Karpas-422 (cell line): ENCODE measurements at regions not wholly inside any gene's neighbourhood (a gene's known extent, or its start where the extent isn't known, plus 50 kb on each side); places are given as distances from the start of the nearest gene placed in this dataset.

ENCODE experiments used
- DNase-seq: peaks from one replicate; pipeline ENCODE4 v3.0.0-alpha.2; 2015
- H2AFZ ChIP-seq: fragments of 200-600 bp; sonication (generic); 2 replicates; pipeline ENCODE4 v1.6.1; 2014; ENCODE audit warnings: antibody characterized with exemption, low read length, mixed read lengths
- H3K27ac ChIP-seq: fragments of 200-600 bp; sonication (generic); 2 replicates; pipeline ENCODE4 v1.5.1; 2014; ENCODE audit warnings: mild to moderate bottlenecking, low read length, moderate library complexity
- H3K27me3 ChIP-seq: fragments of 200-600 bp; sonication (generic); 2 replicates; pipeline ENCODE4 v1.6.1; 2014; ENCODE audit warnings: low read length, mixed read lengths
- H3K36me3 ChIP-seq: fragments of 200-600 bp; sonication (generic); 2 replicates; pipeline ENCODE4 v1.6.1; 2014; ENCODE audit warnings: low read length, mixed read lengths; ENCODE audit not compliant: insufficient read depth
- H3K4me1 ChIP-seq: fragments of 200-600 bp; sonication (generic); 2 replicates; pipeline ENCODE4 v1.6.1; 2014; ENCODE audit warnings: mild to moderate bottlenecking, low read length, mixed read lengths
- H3K4me2 ChIP-seq: fragments of 200-600 bp; sonication (generic); 2 replicates; pipeline ENCODE4 v1.6.1; 2014; ENCODE audit warnings: low read length, low read depth, mild to moderate bottlenecking; ENCODE audit not compliant: poor library complexity, severe bottlenecking
- H3K4me3 ChIP-seq: fragments of 200-600 bp; sonication (generic); 2 replicates; pipeline ENCODE4 v1.5.1; 2014; ENCODE audit warnings: mild to moderate bottlenecking, antibody characterized with exemption, low read length, mixed read lengths
- H3K79me2 ChIP-seq: fragments of 200-600 bp; sonication (generic); 2 replicates; pipeline ENCODE4 v1.6.1; 2014; ENCODE audit warnings: mild to moderate bottlenecking, low read length, mixed read lengths
- H3K9ac ChIP-seq: fragments of 200-600 bp; sonication (generic); 2 replicates; pipeline ENCODE4 v1.6.0; 2014; ENCODE audit warnings: low read length
- H3K9me2 ChIP-seq: fragments of 200-600 bp; sonication (generic), shearing (Covaris generic); replicated peaks from 2 replicates; pipeline ENCODE4 v1.6.0; 2014; ENCODE audit warnings: mild to moderate bottlenecking, low read length, moderate library complexity; ENCODE audit not compliant: insufficient read depth
- H3K9me3 ChIP-seq: fragments of 300-700, 200-600 bp; sonication (generic); 2 replicates; pipeline ENCODE4 v1.6.1; 2014; ENCODE audit warnings: low read length, mixed read lengths
- H4K20me1 ChIP-seq: fragments of 200-600 bp; sonication (generic); 2 replicates; pipeline ENCODE4 v1.6.1; 2014; ENCODE audit warnings: mild to moderate bottlenecking, antibody characterized with exemption, low read length, low read depth; ENCODE audit not compliant: insufficient read depth

DNA sequence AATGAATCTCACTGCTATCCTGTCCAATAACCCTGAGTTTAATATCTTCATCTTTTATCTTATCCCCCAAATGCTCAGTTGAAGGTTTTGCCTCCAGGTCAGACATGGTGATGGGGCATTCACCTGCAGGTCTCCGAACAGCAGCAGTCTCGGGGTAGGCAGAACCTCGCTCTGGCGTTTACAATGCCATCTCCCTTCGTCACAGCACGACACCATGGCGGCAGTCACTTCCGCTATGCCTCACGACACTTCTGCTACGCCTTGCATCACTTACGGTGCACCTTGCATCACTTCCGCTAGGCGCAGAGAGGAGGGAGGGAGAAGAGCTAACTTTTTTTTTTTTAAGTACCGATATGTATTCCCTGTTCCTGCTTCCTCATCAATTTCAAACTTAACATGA lies 194.9 kb downstream of the BCAS1 start:
- Histone ChIP-seq H3K36me3 (no peaks in the 10 kb centered on the region), H3K4me1 (no peaks in the 10 kb centered on the region), H3K9ac (no peak overlapping the region), H3K4me2 (no peak overlapping the region), H3K9me2 (no peaks in the 10 kb centered on the region), H3K27ac (no peak overlapping the region), H3K27me3 (no peaks in the 10 kb centered on the region), H3K4me3 (no peak overlapping the region), H3K9me3 (no peaks in the 10 kb centered on the region), H4K20me1 (no peaks in the 10 kb centered on the region), H2AFZ (no peak overlapping the region), H3K79me2 (no peaks in the 10 kb centered on the region)
- no peak for DNase-seq

GRCh38 chr20:53874706-53875105 lies 195.7 kb downstream of the BCAS1 start:
- H3K36me3 ChIP-seq, result no peaks in the 10 kb centered on the region
- H3K4me1 ChIP-seq, result no peaks in the 10 kb centered on the region
- no peak overlapping the region for H3K4me2 ChIP-seq
- H3K79me2 ChIP-seq, result no peaks in the 10 kb centered on the region
- no peak overlapping the region for H3K4me3 ChIP-seq
- no peak for DNase-seq
- no peaks in the 10 kb centered on the region for H3K9me2 ChIP-seq
- H3K9me3 ChIP-seq, result no peaks in the 10 kb centered on the region
- no peaks in the 10 kb centered on the region for H3K27me3 ChIP-seq
- no peak overlapping the region for H2AFZ ChIP-seq
- H4K20me1 ChIP-seq, result no peaks in the 10 kb centered on the region
- no peak overlapping the region for H3K9ac ChIP-seq
- H3K27ac ChIP-seq, result no peak overlapping the region

- no peak for DNase-seq
- Histone ChIP-seq H3K9ac (no peak overlapping the region), H3K4me1 (no peaks in the 10 kb centered on the region), H3K27ac (no peak overlapping the region), H3K9me3 (no peaks in the 10 kb centered on the region), H2AFZ (no peak overlapping the region), H3K36me3 (no peaks in the 10 kb centered on the region), H3K79me2 (no peaks in the 10 kb centered on the region), H3K9me2 (no peaks in the 10 kb centered on the region), H3K4me2 (no peak overlapping the region), H4K20me1 (no peaks in the 10 kb centered on the region), H3K27me3 (no peaks in the 10 kb centered on the region), H3K4me3 (no peak overlapping the region)
Observed at GRCh38 chr20:53874104-53874503, 196.3 kb downstream of the BCAS1 start.

GRCh38 chr20:53873230-53873604 lies 197.2 kb downstream of the BCAS1 start:
- Histone ChIP-seq H3K79me2 (no peaks in the 10 kb centered on the region), H3K4me1 (no peaks in the 10 kb centered on the region), H3K9ac (no peak overlapping the region), H3K36me3 (no peaks in the 10 kb centered on the region), H3K27ac (no peak overlapping the region), H3K9me2 (no peaks in the 10 kb centered on the region), H4K20me1 (no peaks in the 10 kb centered on the region), H3K4me2 (no peak overlapping the region), H2AFZ (no peak overlapping the region), H3K4me3 (no peak overlapping the region), H3K27me3 (no peaks in the 10 kb centered on the region), H3K9me3 (no peaks in the 10 kb centered on the region)
- no peak for DNase-seq

GRCh38 chr20:53872561-53873229 lies 197.7 kb downstream of the BCAS1 start:
- Histone ChIP-seq H2AFZ (no peak overlapping the region), H3K4me2 (no peak overlapping the region), H3K9ac (no peak overlapping the region), H4K20me1 (no peaks in the 10 kb centered on the region), H3K36me3 (no peaks in the 10 kb centered on the region), H3K27ac (no peak overlapping the region), H3K9me2 (no peaks in the 10 kb centered on the region), H3K79me2 (no peaks in the 10 kb centered on the region), H3K4me1 (peaks cover 4% of the 10 kb centered on the region), H3K4me3 (no peak overlapping the region), H3K9me3 (no peaks in the 10 kb centered on the region), H3K27me3 (no peaks in the 10 kb centered on the region)
- DNase-seq, result no peak

DNA sequence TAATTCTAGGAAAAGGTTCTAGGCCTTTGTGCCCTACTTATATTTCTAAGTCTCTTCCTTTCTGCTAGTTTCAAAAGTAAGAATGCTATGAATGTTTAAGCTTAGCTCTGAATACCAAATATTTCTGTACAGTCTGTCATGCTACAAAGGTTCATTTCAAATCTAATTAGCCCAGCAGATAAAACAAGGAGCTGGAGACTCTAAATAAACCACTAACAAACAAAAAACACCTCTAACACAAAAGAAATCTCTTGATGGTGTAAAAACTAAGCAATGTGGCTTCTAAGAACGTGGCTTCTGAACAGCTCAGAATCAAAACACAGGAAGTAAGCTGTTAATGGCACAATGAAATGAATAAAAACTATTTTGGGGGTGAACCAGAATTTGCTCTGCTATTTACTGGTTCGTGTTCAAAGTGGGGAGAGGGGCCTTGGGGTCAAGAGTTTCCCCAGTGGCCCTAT lies 198.3 kb downstream of the BCAS1 start:
- Histone ChIP-seq H3K79me2 (no peaks in the 10 kb centered on the region), H3K9ac (no peak overlapping the region), H3K36me3 (no peaks in the 10 kb centered on the region), H3K9me3 (no peaks in the 10 kb centered on the region), H3K4me1 (peaks cover 10% of the 10 kb centered on the region), H4K20me1 (no peaks in the 10 kb centered on the region), H3K4me3 (no peak overlapping the region), H3K27me3 (no peaks in the 10 kb centered on the region), H2AFZ (no peak overlapping the region), H3K9me2 (no peaks in the 10 kb centered on the region), H3K27ac (no peak overlapping the region), H3K4me2 (no peak overlapping the region)
- no peak for DNase-seq

- H3K4me3 ChIP-seq, result no peak overlapping the region
- no peak for DNase-seq
- H4K20me1 ChIP-seq, result no peaks in the 10 kb centered on the region
- H3K27ac ChIP-seq, result no peak overlapping the region
- no peaks in the 10 kb centered on the region for H3K79me2 ChIP-seq
- no peaks in the 10 kb centered on the region for H3K9me3 ChIP-seq
- H3K9me2 ChIP-seq, result no peaks in the 10 kb centered on the region
- H3K4me1 ChIP-seq, result peaks cover 15% of the 10 kb centered on the region
- no peak overlapping the region for H3K9ac ChIP-seq
- no peak overlapping the region for H2AFZ ChIP-seq
- no peak overlapping the region for H3K4me2 ChIP-seq
- H3K36me3 ChIP-seq, result no peaks in the 10 kb centered on the region
- no peaks in the 10 kb centered on the region for H3K27me3 ChIP-seq
Observed at GRCh38 chr20:53871541-53871940, 198.9 kb downstream of the BCAS1 start.

DNA sequence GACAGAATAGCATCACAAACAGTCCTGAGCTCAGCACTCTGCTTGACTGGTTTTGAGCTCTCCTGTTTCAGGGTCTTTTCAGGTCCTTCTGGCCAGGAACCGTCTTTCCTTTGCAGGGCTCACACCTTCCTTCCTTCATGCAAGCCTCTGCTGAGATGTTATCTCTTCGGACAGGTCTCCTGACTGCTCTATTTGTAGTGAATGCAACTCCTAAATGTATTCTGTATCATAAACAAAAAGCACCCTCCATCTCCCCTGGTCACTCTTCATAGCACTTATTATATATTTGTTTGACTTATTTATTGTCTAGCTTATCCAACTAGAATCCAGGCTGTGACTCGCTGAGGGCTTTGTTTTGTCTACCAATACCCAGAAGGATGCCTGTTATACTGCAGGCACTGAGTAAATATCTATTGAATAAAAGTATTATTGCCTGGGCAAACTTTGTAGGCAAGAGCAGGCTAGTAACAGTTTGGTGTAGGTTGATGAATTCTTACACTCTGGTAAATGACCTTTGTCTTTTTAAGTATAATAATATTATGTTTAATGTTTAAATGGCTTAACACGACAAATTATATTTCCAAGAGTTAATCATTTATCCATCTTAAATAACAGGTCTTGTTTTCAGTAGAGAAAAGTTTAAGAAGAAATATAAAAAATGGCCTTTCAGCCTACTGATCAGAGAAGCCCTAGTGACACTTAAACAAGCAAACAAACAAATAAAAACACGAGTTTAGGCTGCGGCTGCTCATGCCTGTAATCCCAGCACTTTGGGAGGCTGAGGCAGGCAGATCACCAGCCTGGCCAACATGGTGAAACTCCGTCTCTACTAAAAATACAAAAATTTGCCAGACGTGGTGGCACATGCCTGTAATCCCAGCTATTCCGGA lies 199.7 kb downstream of the BCAS1 start:
- Histone ChIP-seq H3K36me3 (no peaks in the 10 kb centered on the region), H3K9ac (no peak overlapping the region), H3K9me2 (no peaks in the 10 kb centered on the region), H3K4me2 (no peak overlapping the region), H3K9me3 (no peaks in the 10 kb centered on the region), H3K4me3 (no peak overlapping the region), H3K79me2 (no peaks in the 10 kb centered on the region), H2AFZ (no peak overlapping the region), H3K27ac (no peak overlapping the region), H3K4me1 (peaks cover 21% of the 10 kb centered on the region), H4K20me1 (no peaks in the 10 kb centered on the region), H3K27me3 (no peaks in the 10 kb centered on the region)
- DNase-seq, result no peak
